H1 (cell line): ENCODE measurements at regions not wholly inside any gene's neighbourhood (a gene's known extent, or its start where the extent isn't known, plus 50 kb on each side); places are given as distances from the start of the nearest gene placed in this dataset.

Experiments used
- CTCF ChIA-PET: fragments of 300-600 bp; sonication (Branson Sonifier 250); formaldehyde crosslinking; loops from one replicate; lab custom pipeline; 2021; ENCODE audit not compliant: partially characterized antibody; lab: Charles Lee
- POLR2A ChIA-PET: fragments of 300-600 bp; sonication (Branson Sonifier 250); formaldehyde crosslinking; loops from one replicate; lab custom pipeline; 2021; ENCODE audit warnings: inconsistent platforms; ENCODE audit not compliant: partially characterized antibody; lab: Charles Lee
- DNase-seq, 2 experiments: peaks; one replicate each; pipeline versions ENCODE4 v3.0.0 to v3.0.0-alpha.2; 2010 to 2022; ENCODE audit warnings: low spot score in 2 of 2, low read depth in 1 of 2, mixed read lengths in 1 of 2
- FAIRE-seq: peaks from 2 replicates; lab custom pipeline; 2011; peaks lifted over from hg19 to GRCh38; lab: Jason Lieb, UNC
- H2AFZ ChIP-seq: 2 replicates; pipeline ENCODE4 v1.8.1; 2012; ENCODE audit warnings: low read length, inconsistent platforms
- H2AK5ac ChIP-seq: 2 replicates; pipeline ENCODE4 v1.6.1; 2013; ENCODE audit warnings: low read depth, low read length
- H2BK120ac ChIP-seq: replicated peaks from 2 replicates; pipeline ENCODE3; 2013; ENCODE audit warnings: low read depth, low read length, inconsistent platforms
- H2BK12ac ChIP-seq: 2 replicates; pipeline ENCODE4 v1.6.1; 2013; ENCODE audit warnings: low read depth, low read length
- H2BK15ac ChIP-seq: 2 replicates; pipeline ENCODE4 v1.6.1; 2013; ENCODE audit warnings: low read length
- H2BK20ac ChIP-seq: 2 replicates; pipeline ENCODE4 v1.6.1; 2013; ENCODE audit warnings: low read length
- H2BK5ac ChIP-seq: 2 replicates; pipeline ENCODE4 v1.6.1; 2013; ENCODE audit warnings: low read depth, low read length
- H3K14ac ChIP-seq: 2 replicates; pipeline ENCODE4 v1.6.1; 2013; ENCODE audit warnings: inconsistent platforms; ENCODE audit not compliant: insufficient read length
- H3K18ac ChIP-seq: 2 replicates; pipeline ENCODE4 v1.6.1; 2013; ENCODE audit warnings: low read length; ENCODE audit errors: extremely low read depth
- H3K23ac ChIP-seq: 2 replicates; pipeline ENCODE4 v1.6.1; 2013; ENCODE audit warnings: inconsistent platforms; ENCODE audit not compliant: insufficient read length
- H3K23me2 ChIP-seq: 2 replicates; pipeline ENCODE4 v1.6.1; 2013; ENCODE audit warnings: low read depth, low read length
- H3K27ac ChIP-seq: 2 replicates; pipeline ENCODE4 v1.6.1; 2011; ENCODE audit warnings: low read depth, low read length, inconsistent platforms
- H3K27me3 ChIP-seq, 4 experiments: replicated peaks in 1 of 4; 1 replicate in 1 of 4; 2 replicates in 3 of 4; pipeline versions ENCODE4 v1.6.1 to v1.8.1; 2011 to 2013; ENCODE audit warnings: low read length in 3 of 4, mild to moderate bottlenecking in 3 of 4, inconsistent platforms in 2 of 4, mixed read lengths in 2 of 4, moderate library complexity in 1 of 4; ENCODE audit not compliant: control insufficient read depth in 3 of 4, insufficient read depth in 3 of 4; ENCODE audit errors: extremely low read depth in 1 of 4
- H3K36me3 ChIP-seq, 4 experiments: 2 replicates each; pipeline versions ENCODE4 v1.6.1 to v1.8.1; 2011 to 2013; ENCODE audit warnings: mild to moderate bottlenecking in 4 of 4, low read length in 3 of 4, moderate library complexity in 2 of 4, control low read depth in 1 of 4, inconsistent platforms in 1 of 4; ENCODE audit not compliant: insufficient read depth in 4 of 4, control insufficient read depth in 2 of 4
- H3K4ac ChIP-seq: replicated peaks from 2 replicates; pipeline ENCODE3; 2013; ENCODE audit warnings: low read length, low read depth, mixed read lengths, inconsistent platforms; ENCODE audit not compliant: insufficient read length
- H3K4me1 ChIP-seq, 4 experiments: replicated peaks in 1 of 4; 1 replicate in 1 of 4; 2 replicates in 3 of 4; pipeline versions ENCODE4 v1.6.1 to v1.8.1; 2011 to 2013; ENCODE audit warnings: low read length in 3 of 4, inconsistent platforms in 2 of 4, mixed read lengths in 1 of 4; ENCODE audit not compliant: insufficient read depth in 4 of 4, control insufficient read depth in 3 of 4
- H3K4me2 ChIP-seq, 2 experiments: 2 replicates each; pipeline versions ENCODE4 v1.6.1 to v1.8.1; 2011 to 2013; ENCODE audit warnings: low read depth in 2 of 2, low read length in 2 of 2, control low read depth in 1 of 2, inconsistent platforms in 1 of 2, mild to moderate bottlenecking in 1 of 2; ENCODE audit not compliant: insufficient read depth in 1 of 2
- H3K4me3 ChIP-seq, 4 experiments: fragments of 200-600, 300-600 bp in 1 of 4; sonication (generic), shearing (Covaris generic), sonication (Bioruptor Twin) in 1 of 4; 2 replicates each; pipeline versions ENCODE4 v1.5.1 to v1.8.1; 2011 to 2016; ENCODE audit warnings: low read length in 4 of 4, low read depth in 3 of 4, control low read depth in 2 of 4, inconsistent platforms in 2 of 4, mild to moderate bottlenecking in 2 of 4, mixed read lengths in 1 of 4, moderate library complexity in 1 of 4; ENCODE audit not compliant: insufficient read depth in 2 of 4; ENCODE audit errors: extremely low read depth in 1 of 4
- H3K56ac ChIP-seq: replicated peaks from 2 replicates; pipeline ENCODE3; 2013; ENCODE audit warnings: low read depth, mild to moderate bottlenecking, mixed read lengths, low read length, inconsistent platforms; ENCODE audit not compliant: insufficient read length
- H3K79me1 ChIP-seq: 2 replicates; pipeline ENCODE4 v1.6.1; 2013; ENCODE audit warnings: low read depth, low read length, control low read depth
- H3K79me2 ChIP-seq, 2 experiments: 2 replicates each; pipeline versions ENCODE4 v1.6.1 to v1.8.1; 2012 to 2013; ENCODE audit warnings: low read length in 2 of 2, mild to moderate bottlenecking in 2 of 2, inconsistent platforms in 1 of 2; ENCODE audit not compliant: insufficient read depth in 2 of 2, control insufficient read depth in 1 of 2
- H3K9ac ChIP-seq, 4 experiments: replicated peaks in 1 of 4; 1 replicate in 1 of 4; 2 replicates in 3 of 4; pipeline versions ENCODE4 v1.6.1 to v1.8.1; 2011 to 2013; ENCODE audit warnings: low read depth in 3 of 4, low read length in 3 of 4, control low read depth in 2 of 4, mild to moderate bottlenecking in 2 of 4, moderate library complexity in 2 of 4, inconsistent platforms in 1 of 4; ENCODE audit errors: extremely low read depth in 1 of 4
- H3K9me3 ChIP-seq, 2 experiments: 2 replicates each; pipeline versions ENCODE4 v1.6.1 to v1.8.1; 2012 to 2013; ENCODE audit warnings: mild to moderate bottlenecking in 2 of 2, moderate library complexity in 2 of 2, control low read depth in 1 of 2, inconsistent platforms in 1 of 2, low read depth in 1 of 2, low read length in 1 of 2, mixed read lengths in 1 of 2; ENCODE audit not compliant: insufficient read depth in 2 of 2
- H4K20me1 ChIP-seq, 2 experiments: replicated peaks in 1 of 2; 2 replicates each; pipeline versions ENCODE3 to v1.8.1; 2011 to 2013; ENCODE audit warnings: inconsistent platforms in 2 of 2, low read length in 2 of 2, mild to moderate bottlenecking in 1 of 2; ENCODE audit not compliant: insufficient read depth in 2 of 2, control insufficient read depth in 1 of 2
- H4K5ac ChIP-seq: 2 replicates; pipeline ENCODE4 v1.6.1; 2013; ENCODE audit warnings: low read length, low read depth, mixed read lengths, inconsistent platforms; ENCODE audit not compliant: insufficient read length
- H4K8ac ChIP-seq: 2 replicates; pipeline ENCODE4 v1.8.0; 2013; ENCODE audit warnings: mild to moderate bottlenecking, moderate library complexity, low read length, inconsistent platforms; ENCODE audit not compliant: insufficient read depth; ENCODE audit errors: extremely low read depth
- H4K91ac ChIP-seq: replicated peaks from 2 replicates; pipeline ENCODE3; 2013; ENCODE audit warnings: low read length, mixed read lengths, inconsistent platforms; ENCODE audit not compliant: insufficient read length
- CREB1 ChIP-seq: IDR thresholded peaks from 2 replicates; pipeline ENCODE4 v1.6.1; 2012; ENCODE audit warnings: inconsistent platforms
- SRF ChIP-seq: IDR thresholded peaks from 2 replicates; pipeline ENCODE4 v1.6.1; 2011; ENCODE audit warnings: mild to moderate bottlenecking, low read depth, low read length, moderate library complexity
- WGBS, 2 experiments: shearing (Covaris generic) in 1 of 2; methylation state at CpG; one replicate each; pipeline versions ENCODE4 v1.1.6 to v1.1.7; 2013 to 2015; ENCODE audit warnings: low lambda C conversion rate in 2 of 2, mixed read lengths in 2 of 2, inconsistent platforms in 1 of 2, low coverage in 1 of 2, missing lambda C conversion rate in 1 of 2; ENCODE audit not compliant: insufficient replicate concordance in 2 of 2, insufficient coverage in 1 of 2, insufficient read length in 1 of 2; ENCODE audit errors: extremely low coverage in 1 of 2, missing lambda C conversion rate in 1 of 2; 5-methylcytosine and 5-hydroxymethylcytosine counted together

- no peaks in the 10 kb centered on the region for H3K36me3 ChIP-seq
- ChIA-PET POLR2A (no interaction called here), CTCF (no interaction called here)
- no peaks in the 10 kb centered on the region for H3K79me1 ChIP-seq
- H3K27ac ChIP-seq: no peak overlapping the region
- no peak overlapping the region for H4K5ac ChIP-seq
- no peak overlapping the region for H3K18ac ChIP-seq
- H3K23ac ChIP-seq: no peak overlapping the region
- H3K23me2 ChIP-seq: no peaks in the 10 kb centered on the region
- WGBS, 2 experiments: 94% methylated on average over 2 of the region's 2 CpGs; no CpG with 5 or more reads in 1 of the 2 experiments
- peaks cover 0 to 6% (median 2%) of the 10 kb centered on the region in 4 experiments; a peak in 4 of 7 replicates for H3K4me1 ChIP-seq
- H3K4me2 ChIP-seq: no peak overlapping the region
- H3K4me3 ChIP-seq: no peak overlapping the region
- no peak for FAIRE-seq
- H3K56ac ChIP-seq: no peak overlapping the region
- no peaks in the 10 kb centered on the region for H4K20me1 ChIP-seq
- no peak overlapping the region for H2BK12ac ChIP-seq
- no peak for DNase-seq
- H4K91ac ChIP-seq: no peak overlapping the region
- no peak overlapping the region for H4K8ac ChIP-seq
- H3K9me3 ChIP-seq: no peaks in the 10 kb centered on the region; a peak in 1 of 4 replicates
- no peak overlapping the region for H2AFZ ChIP-seq
- H2BK15ac ChIP-seq: no peak overlapping the region
- H2AK5ac ChIP-seq: no peak overlapping the region
- no peak overlapping the region for H2BK20ac ChIP-seq
- H3K4ac ChIP-seq: no peak overlapping the region
- no peaks in the 10 kb centered on the region; a peak in 1 of 7 replicates for H3K27me3 ChIP-seq
- H2BK5ac ChIP-seq: no peak overlapping the region
- no peak overlapping the region for H2BK120ac ChIP-seq
- no peaks in the 10 kb centered on the region for H3K79me2 ChIP-seq
- no peak overlapping the region for H3K14ac ChIP-seq
- H3K9ac ChIP-seq: no peak overlapping the region
- no peak for TF ChIP-seq CREB1
- TF ChIP-seq SRF: no peak
Observed at GRCh38 chr2:11919953-11920352, 173.5 kb downstream of the LPIN1 start.
